ENCODE measurements at regions not wholly inside any gene's neighbourhood (a gene's known extent, or its start where the extent isn't known, plus 50 kb on each side); places are given as distances from the start of the nearest gene placed in this dataset.

DNA sequence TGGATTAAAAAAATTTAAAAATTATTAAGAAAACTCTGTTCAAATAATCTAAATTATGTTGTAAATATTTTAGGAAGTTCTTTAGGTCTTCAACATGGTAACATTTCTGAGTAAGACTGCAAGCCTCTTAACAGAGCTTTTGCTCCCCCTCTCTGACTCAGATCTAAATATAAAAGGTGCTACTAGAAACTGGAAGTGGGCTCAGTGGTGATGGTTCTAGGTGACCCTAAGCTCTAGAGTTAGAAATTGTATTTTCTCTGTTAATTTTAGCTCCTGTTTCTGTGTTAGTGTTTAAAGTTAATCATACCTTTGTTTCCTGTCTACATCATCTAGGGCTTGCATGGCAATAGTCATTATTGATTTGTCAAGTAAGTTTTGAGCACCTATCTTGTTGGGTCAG is 159.9 kb upstream of the MEIS2 start:
- Histone ChIP-seq H3K27ac (no peak overlapping the region), H3K27me3 (ENCODE audit: insufficient read depth, low read depth, severe bottlenecking) (no peaks in the 10 kb centered on the region), H3K36me3 (no peaks in the 10 kb centered on the region), H3K9me3 (ENCODE audit: severe bottlenecking) (no peaks in the 10 kb centered on the region), H3K4me3 (ENCODE audit: low read depth, low read length) (no peak overlapping the region)
- DNase-seq = no peak
- TF ChIP-seq, protein P1, sequence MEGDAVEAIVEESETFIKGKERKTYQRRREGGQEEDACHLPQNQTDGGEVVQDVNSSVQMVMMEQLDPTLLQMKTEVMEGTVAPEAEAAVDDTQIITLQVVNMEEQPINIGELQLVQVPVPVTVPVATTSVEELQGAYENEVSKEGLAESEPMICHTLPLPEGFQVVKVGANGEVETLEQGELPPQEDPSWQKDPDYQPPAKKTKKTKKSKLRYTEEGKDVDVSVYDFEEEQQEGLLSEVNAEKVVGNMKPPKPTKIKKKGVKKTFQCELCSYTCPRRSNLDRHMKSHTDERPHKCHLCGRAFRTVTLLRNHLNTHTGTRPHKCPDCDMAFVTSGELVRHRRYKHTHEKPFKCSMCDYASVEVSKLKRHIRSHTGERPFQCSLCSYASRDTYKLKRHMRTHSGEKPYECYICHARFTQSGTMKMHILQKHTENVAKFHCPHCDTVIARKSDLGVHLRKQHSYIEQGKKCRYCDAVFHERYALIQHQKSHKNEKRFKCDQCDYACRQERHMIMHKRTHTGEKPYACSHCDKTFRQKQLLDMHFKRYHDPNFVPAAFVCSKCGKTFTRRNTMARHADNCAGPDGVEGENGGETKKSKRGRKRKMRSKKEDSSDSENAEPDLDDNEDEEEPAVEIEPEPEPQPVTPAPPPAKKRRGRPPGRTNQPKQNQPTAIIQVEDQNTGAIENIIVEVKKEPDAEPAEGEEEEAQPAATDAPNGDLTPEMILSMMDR (IDR thresholded peaks at IDR 0.05; ENCODE audit: low read depth, low read length) = no peak

DNA sequence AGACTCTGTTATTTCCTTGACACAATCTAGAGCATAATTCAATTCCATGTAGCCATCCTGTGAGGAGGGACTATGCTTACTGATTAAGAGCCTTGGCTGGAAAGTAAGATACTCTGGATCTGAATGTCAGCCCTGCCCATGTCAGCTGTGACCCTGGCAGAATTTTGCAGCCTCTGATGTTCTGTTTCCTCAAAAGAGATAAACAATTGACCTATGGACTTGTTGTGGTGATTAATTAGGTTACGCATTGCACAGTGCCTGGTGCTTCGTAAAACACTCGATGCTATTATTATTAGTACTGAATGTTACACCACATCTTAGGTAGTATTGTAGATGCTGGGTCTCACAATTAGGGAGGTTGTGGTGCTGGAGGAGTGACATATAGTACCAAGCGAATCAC is 161.3 kb upstream of the MEIS2 start:
- H3K27ac ChIP-seq = no peak overlapping the region
- H3K36me3 ChIP-seq = no peaks in the 10 kb centered on the region
- H3K27me3 ChIP-seq (ENCODE audit: insufficient read depth, low read depth, severe bottlenecking) = no peaks in the 10 kb centered on the region
- no peak for DNase-seq
- no peaks in the 10 kb centered on the region for H3K9me3 ChIP-seq (ENCODE audit: severe bottlenecking)
- TF ChIP-seq, protein P1 (IDR thresholded peaks at IDR 0.05; ENCODE audit: low read depth, low read length) = no peak
- H3K4me3 ChIP-seq (ENCODE audit: low read depth, low read length) = no peak overlapping the region

DNA sequence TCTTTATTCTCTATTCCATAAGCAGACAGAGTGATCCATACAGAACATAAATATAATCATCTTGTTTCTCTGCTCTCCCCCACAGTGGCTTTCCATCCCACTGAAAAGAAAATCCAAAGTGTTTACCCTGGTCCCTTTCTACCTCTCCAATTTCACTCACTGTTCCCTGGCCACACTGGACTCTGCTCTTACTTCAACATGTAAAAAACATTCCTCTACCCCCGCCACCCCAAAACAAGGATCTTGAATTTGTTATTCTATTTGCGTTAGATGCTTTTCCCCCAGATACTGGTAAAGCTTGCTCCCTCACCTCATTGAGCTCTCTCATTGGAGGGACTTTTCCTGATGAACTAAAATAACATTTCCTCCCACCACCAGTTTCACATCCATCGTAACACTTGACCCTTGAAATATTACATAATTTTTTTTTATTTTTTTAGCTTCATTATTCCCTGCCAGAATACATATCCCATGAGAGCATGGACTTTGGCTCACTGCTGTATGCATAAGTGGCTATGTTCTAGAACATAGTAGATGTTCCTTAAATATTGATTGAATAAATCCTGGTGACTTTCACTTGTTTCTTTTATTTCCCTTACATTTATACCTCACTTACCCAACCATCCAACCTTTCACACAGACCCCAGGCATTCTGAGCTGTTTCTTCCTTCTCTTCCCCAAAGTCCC is 162.7 kb upstream of the MEIS2 start:
- TF ChIP-seq, protein P1 (IDR thresholded peaks at IDR 0.05; ENCODE audit: low read depth, low read length) = no peak
- Histone ChIP-seq H3K36me3 (no peaks in the 10 kb centered on the region), H3K4me3 (ENCODE audit: low read depth, low read length) (no peak overlapping the region), H3K27me3 (ENCODE audit: insufficient read depth, low read depth, severe bottlenecking) (no peaks in the 10 kb centered on the region), H3K27ac (no peak overlapping the region), H3K9me3 (ENCODE audit: severe bottlenecking) (no peaks in the 10 kb centered on the region)
- DNase-seq = no peak

DNA sequence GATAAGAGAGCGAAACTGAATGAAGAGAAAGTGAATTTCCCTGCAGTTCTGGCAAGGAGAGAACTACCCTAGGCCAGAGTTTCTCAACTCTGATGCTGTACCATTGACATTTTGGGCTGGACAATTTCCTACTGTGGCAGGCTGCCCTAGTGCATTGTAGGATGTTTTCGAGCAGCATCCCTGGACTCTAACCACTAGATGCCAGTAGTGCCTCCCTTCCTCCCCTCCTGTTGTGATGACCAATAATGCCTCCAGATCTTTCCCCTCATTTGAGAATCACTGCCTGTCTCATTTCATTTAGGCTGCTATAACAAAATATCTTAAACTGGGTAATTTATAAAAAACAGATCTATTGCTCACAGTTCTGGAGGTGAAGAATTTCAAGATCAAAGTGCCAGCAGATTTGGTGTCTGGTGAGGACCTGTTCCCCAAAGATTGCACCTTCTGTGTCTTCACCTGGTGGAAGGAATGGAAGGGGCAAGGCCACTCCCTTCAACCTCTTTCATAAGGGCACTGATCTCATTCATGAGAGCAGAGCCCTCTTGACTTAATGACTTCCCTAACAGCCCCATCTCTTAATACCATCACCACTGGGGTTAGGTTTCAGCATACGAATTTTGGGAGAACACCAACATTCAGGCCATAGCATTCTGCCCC is 188.9 kb upstream of the MEIS2 start:
- H3K27me3 ChIP-seq (ENCODE audit: insufficient read depth, low read depth, severe bottlenecking) = no peaks in the 10 kb centered on the region
- TF ChIP-seq, protein P1 (IDR thresholded peaks at IDR 0.05; ENCODE audit: low read depth, low read length) = peak; percentile 78
- H3K36me3 ChIP-seq = no peaks in the 10 kb centered on the region
- peak; percentile 30 for DNase-seq
- no peak overlapping the region for H3K4me3 ChIP-seq (ENCODE audit: low read depth, low read length)
- H3K27ac ChIP-seq = no peak overlapping the region
- no peaks in the 10 kb centered on the region for H3K9me3 ChIP-seq (ENCODE audit: severe bottlenecking)

DNA sequence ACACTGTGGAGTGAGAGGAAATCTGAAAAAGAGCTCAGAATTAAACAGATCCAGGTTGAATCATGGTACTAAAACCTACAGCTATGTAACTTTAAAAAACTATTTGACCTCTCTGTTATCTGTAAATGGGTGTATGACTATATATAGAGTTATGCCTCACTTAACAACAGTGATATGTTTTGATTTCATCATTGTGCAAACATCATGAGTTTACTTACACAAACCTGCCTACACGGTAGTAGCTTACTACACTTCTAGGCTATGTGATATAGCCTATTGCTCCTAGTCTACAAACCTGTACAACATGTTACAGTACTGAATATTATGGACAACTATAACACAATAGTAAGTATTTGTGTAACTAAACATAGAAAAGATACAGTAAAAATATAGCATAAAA is 191.6 kb upstream of the MEIS2 start:
- no peak for DNase-seq
- TF ChIP-seq, protein P1 (IDR thresholded peaks at IDR 0.05; ENCODE audit: low read depth, low read length) = no peak
- no peak overlapping the region for H3K27ac ChIP-seq
- H3K9me3 ChIP-seq (ENCODE audit: severe bottlenecking) = no peaks in the 10 kb centered on the region
- H3K4me3 ChIP-seq (ENCODE audit: low read depth, low read length) = no peak overlapping the region
- no peaks in the 10 kb centered on the region for H3K36me3 ChIP-seq
- H3K27me3 ChIP-seq (ENCODE audit: insufficient read depth, low read depth, severe bottlenecking) = no peaks in the 10 kb centered on the region
